H1 (cell line): ENCODE measurements at regions not wholly inside any gene's neighbourhood (a gene's known extent, or its start where the extent isn't known, plus 50 kb on each side); places are given as distances from the start of the nearest gene placed in this dataset.

ENCODE experiments used
- CTCF ChIA-PET: fragments of 300-600 bp; sonication (Branson Sonifier 250); formaldehyde crosslinking; loops from one replicate; lab custom pipeline; 2021; ENCODE audit not compliant: partially characterized antibody; lab: Charles Lee
- POLR2A ChIA-PET: fragments of 300-600 bp; sonication (Branson Sonifier 250); formaldehyde crosslinking; loops from one replicate; lab custom pipeline; 2021; ENCODE audit warnings: inconsistent platforms; ENCODE audit not compliant: partially characterized antibody; lab: Charles Lee
- DNase-seq, 2 experiments: peaks; one replicate each; pipeline versions ENCODE4 v3.0.0 to v3.0.0-alpha.2; 2010 to 2022; ENCODE audit warnings: low spot score in 2 of 2, low read depth in 1 of 2, mixed read lengths in 1 of 2
- FAIRE-seq: peaks from 2 replicates; lab custom pipeline; 2011; peaks lifted over from hg19 to GRCh38; lab: Jason Lieb, UNC
- H2AFZ ChIP-seq: 2 replicates; pipeline ENCODE4 v1.8.1; 2012; ENCODE audit warnings: low read length, inconsistent platforms
- H2AK5ac ChIP-seq: 2 replicates; pipeline ENCODE4 v1.6.1; 2013; ENCODE audit warnings: low read depth, low read length
- H2BK120ac ChIP-seq: replicated peaks from 2 replicates; pipeline ENCODE3; 2013; ENCODE audit warnings: low read depth, low read length, inconsistent platforms
- H2BK12ac ChIP-seq: 2 replicates; pipeline ENCODE4 v1.6.1; 2013; ENCODE audit warnings: low read depth, low read length
- H2BK15ac ChIP-seq: 2 replicates; pipeline ENCODE4 v1.6.1; 2013; ENCODE audit warnings: low read length
- H2BK20ac ChIP-seq: 2 replicates; pipeline ENCODE4 v1.6.1; 2013; ENCODE audit warnings: low read length
- H2BK5ac ChIP-seq: 2 replicates; pipeline ENCODE4 v1.6.1; 2013; ENCODE audit warnings: low read depth, low read length
- H3K14ac ChIP-seq: 2 replicates; pipeline ENCODE4 v1.6.1; 2013; ENCODE audit warnings: inconsistent platforms; ENCODE audit not compliant: insufficient read length
- H3K18ac ChIP-seq: 2 replicates; pipeline ENCODE4 v1.6.1; 2013; ENCODE audit warnings: low read length; ENCODE audit errors: extremely low read depth
- H3K23ac ChIP-seq: 2 replicates; pipeline ENCODE4 v1.6.1; 2013; ENCODE audit warnings: inconsistent platforms; ENCODE audit not compliant: insufficient read length
- H3K23me2 ChIP-seq: 2 replicates; pipeline ENCODE4 v1.6.1; 2013; ENCODE audit warnings: low read depth, low read length
- H3K27ac ChIP-seq: 2 replicates; pipeline ENCODE4 v1.6.1; 2011; ENCODE audit warnings: low read depth, low read length, inconsistent platforms
- H3K27me3 ChIP-seq, 4 experiments: replicated peaks in 1 of 4; 1 replicate in 1 of 4; 2 replicates in 3 of 4; pipeline versions ENCODE4 v1.6.1 to v1.8.1; 2011 to 2013; ENCODE audit warnings: low read length in 3 of 4, mild to moderate bottlenecking in 3 of 4, inconsistent platforms in 2 of 4, mixed read lengths in 2 of 4, moderate library complexity in 1 of 4; ENCODE audit not compliant: control insufficient read depth in 3 of 4, insufficient read depth in 3 of 4; ENCODE audit errors: extremely low read depth in 1 of 4
- H3K36me3 ChIP-seq, 4 experiments: 2 replicates each; pipeline versions ENCODE4 v1.6.1 to v1.8.1; 2011 to 2013; ENCODE audit warnings: mild to moderate bottlenecking in 4 of 4, low read length in 3 of 4, moderate library complexity in 2 of 4, control low read depth in 1 of 4, inconsistent platforms in 1 of 4; ENCODE audit not compliant: insufficient read depth in 4 of 4, control insufficient read depth in 2 of 4
- H3K4ac ChIP-seq: replicated peaks from 2 replicates; pipeline ENCODE3; 2013; ENCODE audit warnings: low read length, low read depth, mixed read lengths, inconsistent platforms; ENCODE audit not compliant: insufficient read length
- H3K4me1 ChIP-seq, 4 experiments: replicated peaks in 1 of 4; 1 replicate in 1 of 4; 2 replicates in 3 of 4; pipeline versions ENCODE4 v1.6.1 to v1.8.1; 2011 to 2013; ENCODE audit warnings: low read length in 3 of 4, inconsistent platforms in 2 of 4, mixed read lengths in 1 of 4; ENCODE audit not compliant: insufficient read depth in 4 of 4, control insufficient read depth in 3 of 4
- H3K4me2 ChIP-seq, 2 experiments: 2 replicates each; pipeline versions ENCODE4 v1.6.1 to v1.8.1; 2011 to 2013; ENCODE audit warnings: low read depth in 2 of 2, low read length in 2 of 2, control low read depth in 1 of 2, inconsistent platforms in 1 of 2, mild to moderate bottlenecking in 1 of 2; ENCODE audit not compliant: insufficient read depth in 1 of 2
- H3K4me3 ChIP-seq, 4 experiments: fragments of 200-600, 300-600 bp in 1 of 4; sonication (generic), shearing (Covaris generic), sonication (Bioruptor Twin) in 1 of 4; 2 replicates each; pipeline versions ENCODE4 v1.5.1 to v1.8.1; 2011 to 2016; ENCODE audit warnings: low read length in 4 of 4, low read depth in 3 of 4, control low read depth in 2 of 4, inconsistent platforms in 2 of 4, mild to moderate bottlenecking in 2 of 4, mixed read lengths in 1 of 4, moderate library complexity in 1 of 4; ENCODE audit not compliant: insufficient read depth in 2 of 4; ENCODE audit errors: extremely low read depth in 1 of 4
- H3K56ac ChIP-seq: replicated peaks from 2 replicates; pipeline ENCODE3; 2013; ENCODE audit warnings: low read depth, mild to moderate bottlenecking, mixed read lengths, low read length, inconsistent platforms; ENCODE audit not compliant: insufficient read length
- H3K79me1 ChIP-seq: 2 replicates; pipeline ENCODE4 v1.6.1; 2013; ENCODE audit warnings: low read depth, low read length, control low read depth
- H3K79me2 ChIP-seq, 2 experiments: 2 replicates each; pipeline versions ENCODE4 v1.6.1 to v1.8.1; 2012 to 2013; ENCODE audit warnings: low read length in 2 of 2, mild to moderate bottlenecking in 2 of 2, inconsistent platforms in 1 of 2; ENCODE audit not compliant: insufficient read depth in 2 of 2, control insufficient read depth in 1 of 2
- H3K9ac ChIP-seq, 4 experiments: replicated peaks in 1 of 4; 1 replicate in 1 of 4; 2 replicates in 3 of 4; pipeline versions ENCODE4 v1.6.1 to v1.8.1; 2011 to 2013; ENCODE audit warnings: low read depth in 3 of 4, low read length in 3 of 4, control low read depth in 2 of 4, mild to moderate bottlenecking in 2 of 4, moderate library complexity in 2 of 4, inconsistent platforms in 1 of 4; ENCODE audit errors: extremely low read depth in 1 of 4
- H3K9me3 ChIP-seq, 2 experiments: 2 replicates each; pipeline versions ENCODE4 v1.6.1 to v1.8.1; 2012 to 2013; ENCODE audit warnings: mild to moderate bottlenecking in 2 of 2, moderate library complexity in 2 of 2, control low read depth in 1 of 2, inconsistent platforms in 1 of 2, low read depth in 1 of 2, low read length in 1 of 2, mixed read lengths in 1 of 2; ENCODE audit not compliant: insufficient read depth in 2 of 2
- H4K20me1 ChIP-seq, 2 experiments: replicated peaks in 1 of 2; 2 replicates each; pipeline versions ENCODE3 to v1.8.1; 2011 to 2013; ENCODE audit warnings: inconsistent platforms in 2 of 2, low read length in 2 of 2, mild to moderate bottlenecking in 1 of 2; ENCODE audit not compliant: insufficient read depth in 2 of 2, control insufficient read depth in 1 of 2
- H4K5ac ChIP-seq: 2 replicates; pipeline ENCODE4 v1.6.1; 2013; ENCODE audit warnings: low read length, low read depth, mixed read lengths, inconsistent platforms; ENCODE audit not compliant: insufficient read length
- H4K8ac ChIP-seq: 2 replicates; pipeline ENCODE4 v1.8.0; 2013; ENCODE audit warnings: mild to moderate bottlenecking, moderate library complexity, low read length, inconsistent platforms; ENCODE audit not compliant: insufficient read depth; ENCODE audit errors: extremely low read depth
- H4K91ac ChIP-seq: replicated peaks from 2 replicates; pipeline ENCODE3; 2013; ENCODE audit warnings: low read length, mixed read lengths, inconsistent platforms; ENCODE audit not compliant: insufficient read length
- CREB1 ChIP-seq: IDR thresholded peaks from 2 replicates; pipeline ENCODE4 v1.6.1; 2012; ENCODE audit warnings: inconsistent platforms
- GABPA ChIP-seq: IDR thresholded peaks from 2 replicates; pipeline ENCODE4 v1.6.1; 2011; ENCODE audit warnings: mild to moderate bottlenecking, low read length, moderate library complexity, borderline replicate concordance; ENCODE audit not compliant: insufficient read depth
- POLR2A ChIP-seq, 2 experiments: IDR thresholded peaks; 1 replicate in 1 of 2; 2 replicates in 1 of 2; pipeline ENCODE4 v1.6.1; 2011; ENCODE audit warnings: low read depth in 2 of 2, low read length in 2 of 2, mild to moderate bottlenecking in 2 of 2; ENCODE audit errors: control extremely low read depth in 1 of 2
- POLR2AphosphoS5 ChIP-seq: IDR thresholded peaks from 2 replicates; pipeline ENCODE4 v1.6.1; 2011; ENCODE audit warnings: low read depth, low read length
- SP2 ChIP-seq: IDR thresholded peaks from 2 replicates; pipeline ENCODE4 v1.6.1; 2012; ENCODE audit warnings: mild to moderate bottlenecking, low read length, inconsistent platforms
- YY1 ChIP-seq: IDR thresholded peaks from 2 replicates; pipeline ENCODE4 v1.6.1; 2011; ENCODE audit warnings: low read depth, mild to moderate bottlenecking, low read length
- WGBS, 2 experiments: shearing (Covaris generic) in 1 of 2; methylation state at CpG; one replicate each; pipeline versions ENCODE4 v1.1.6 to v1.1.7; 2013 to 2015; ENCODE audit warnings: low lambda C conversion rate in 2 of 2, mixed read lengths in 2 of 2, inconsistent platforms in 1 of 2, low coverage in 1 of 2, missing lambda C conversion rate in 1 of 2; ENCODE audit not compliant: insufficient replicate concordance in 2 of 2, insufficient coverage in 1 of 2, insufficient read length in 1 of 2; ENCODE audit errors: extremely low coverage in 1 of 2, missing lambda C conversion rate in 1 of 2; 5-methylcytosine and 5-hydroxymethylcytosine counted together
- TF ChIP-seq, protein P1 (sequence below): IDR thresholded peaks from 2 replicates; pipeline ENCODE4 v1.6.1; 2012; ENCODE audit warnings: inconsistent platforms

- H3K9ac ChIP-seq: no peak overlapping the region
- no peaks in the 10 kb centered on the region for H3K27me3 ChIP-seq
- no peak overlapping the region for H2AK5ac ChIP-seq
- H3K14ac ChIP-seq: no peak overlapping the region
- H3K18ac ChIP-seq: no peak overlapping the region
- ChIA-PET CTCF (no interaction called here), POLR2A (no interaction called here)
- H4K5ac ChIP-seq: no peak overlapping the region
- no peak overlapping the region for H2BK12ac ChIP-seq
- peaks cover 0 to 3% of the 10 kb centered on the region in 2 experiments; a peak in 1 of 4 replicates for H3K9me3 ChIP-seq
- WGBS, 2 experiments: 83% methylated on average over 2 of the region's 2 CpGs; no CpG with 5 or more reads in 1 of the 2 experiments
- no peak overlapping the region for H4K91ac ChIP-seq
- H3K4ac ChIP-seq: no peak overlapping the region
- H3K79me2 ChIP-seq: no peaks in the 10 kb centered on the region
- H2AFZ ChIP-seq: no peak overlapping the region
- H3K23me2 ChIP-seq: no peaks in the 10 kb centered on the region
- no peak overlapping the region for H3K4me3 ChIP-seq
- no peak for FAIRE-seq
- no peak overlapping the region for H3K27ac ChIP-seq
- H2BK5ac ChIP-seq: no peak overlapping the region
- no peaks in the 10 kb centered on the region for H3K79me1 ChIP-seq
- TF ChIP-seq GABPA (no peak), SP2 (no peak), POLR2A (IDR thresholded peaks at IDR 0.05; ENCODE audit: control extremely low read depth in 1 of 2, low read depth in 2 of 2, low read length in 2 of 2) (no peak), POLR2AphosphoS5 (no peak), CREB1 (no peak), YY1 (no peak)
- TF ChIP-seq, protein P1, sequence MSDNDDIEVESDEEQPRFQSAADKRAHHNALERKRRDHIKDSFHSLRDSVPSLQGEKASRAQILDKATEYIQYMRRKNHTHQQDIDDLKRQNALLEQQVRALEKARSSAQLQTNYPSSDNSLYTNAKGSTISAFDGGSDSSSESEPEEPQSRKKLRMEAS: no peak
- H3K56ac ChIP-seq: no peak overlapping the region
- H2BK15ac ChIP-seq: no peak overlapping the region
- H2BK20ac ChIP-seq: no peak overlapping the region
- no peak overlapping the region for H3K23ac ChIP-seq
- no peaks in the 10 kb centered on the region for H4K20me1 ChIP-seq
- DNase-seq: no peak
- no peak overlapping the region for H3K4me2 ChIP-seq
- H2BK120ac ChIP-seq: no peak overlapping the region
- no peaks in the 10 kb centered on the region for H3K36me3 ChIP-seq
- H3K4me1 ChIP-seq: no peaks in the 10 kb centered on the region
- no peak overlapping the region for H4K8ac ChIP-seq
Observed at GRCh38 chr9:13478160-13478559, 198.7 kb upstream of the MPDZ start.
